ENCODE measurements at regions not wholly inside any gene's neighbourhood (a gene's known extent, or its start where the extent isn't known, plus 50 kb on each side); places are given as distances from the start of the nearest gene placed in this dataset.

- Histone ChIP-seq H2AFZ (no peak overlapping the region), H3K79me2 (replicated peaks; ENCODE audit: insufficient read depth) (peaks cover 33% of the 10 kb centered on the region), H3K4me1 (ENCODE audit: insufficient read depth) (peaks cover 32% of the 10 kb centered on the region), H3K27ac (ENCODE audit: low read depth) (no peak overlapping the region), H3K36me3 (ENCODE audit: insufficient read depth) (no peaks in the 10 kb centered on the region), H3F3A (replicated peaks; ENCODE audit: low read depth) (peaks cover 9% of the 10 kb centered on the region; the same call in 1 of the 2 replicates), H3K4me3 (no peak overlapping the region), H3K9me2 (ENCODE audit: insufficient read depth) (no peaks in the 10 kb centered on the region), H3K27me3 (ENCODE audit: insufficient read depth) (peaks cover 17% of the 10 kb centered on the region), H3K4me2 (peak overlapping the region; percentile 75), H4K20me1 (replicated peaks; ENCODE audit: insufficient read depth) (peaks cover 29% of the 10 kb centered on the region)
- peaks cover 11% of the 10 kb centered on the region for H3K36me3 Mint-ChIP-seq (ENCODE audit: low read depth)
- H3K27me3 Mint-ChIP-seq (ENCODE audit: insufficient read depth, low read depth, poor library complexity) = peaks cover 28% of the 10 kb centered on the region
- DNase-seq (ENCODE audit: low spot score) (no peak), ATAC-seq (no peak; the same call in 2 of the 3 replicates)
- peaks cover 34% of the 10 kb centered on the region for H3K4me1 Mint-ChIP-seq
- TF ChIP-seq STAT1 (IDR thresholded peaks at IDR 0.05; ENCODE audit: unreplicated experiment) = no peak
- no peak for TF ChIP-seq NANOG (IDR thresholded peaks at IDR 0.05; ENCODE audit: borderline replicate concordance)
- TF ChIP-seq CTCF (conservative IDR thresholded peaks at IDR 0.05; ENCODE audit: low read depth in 2 of 2) = no peak
- no peak for TF ChIP-seq JUNB (IDR thresholded peaks at IDR 0.05; ENCODE audit: unreplicated experiment)
- TF ChIP-seq, protein P1, sequence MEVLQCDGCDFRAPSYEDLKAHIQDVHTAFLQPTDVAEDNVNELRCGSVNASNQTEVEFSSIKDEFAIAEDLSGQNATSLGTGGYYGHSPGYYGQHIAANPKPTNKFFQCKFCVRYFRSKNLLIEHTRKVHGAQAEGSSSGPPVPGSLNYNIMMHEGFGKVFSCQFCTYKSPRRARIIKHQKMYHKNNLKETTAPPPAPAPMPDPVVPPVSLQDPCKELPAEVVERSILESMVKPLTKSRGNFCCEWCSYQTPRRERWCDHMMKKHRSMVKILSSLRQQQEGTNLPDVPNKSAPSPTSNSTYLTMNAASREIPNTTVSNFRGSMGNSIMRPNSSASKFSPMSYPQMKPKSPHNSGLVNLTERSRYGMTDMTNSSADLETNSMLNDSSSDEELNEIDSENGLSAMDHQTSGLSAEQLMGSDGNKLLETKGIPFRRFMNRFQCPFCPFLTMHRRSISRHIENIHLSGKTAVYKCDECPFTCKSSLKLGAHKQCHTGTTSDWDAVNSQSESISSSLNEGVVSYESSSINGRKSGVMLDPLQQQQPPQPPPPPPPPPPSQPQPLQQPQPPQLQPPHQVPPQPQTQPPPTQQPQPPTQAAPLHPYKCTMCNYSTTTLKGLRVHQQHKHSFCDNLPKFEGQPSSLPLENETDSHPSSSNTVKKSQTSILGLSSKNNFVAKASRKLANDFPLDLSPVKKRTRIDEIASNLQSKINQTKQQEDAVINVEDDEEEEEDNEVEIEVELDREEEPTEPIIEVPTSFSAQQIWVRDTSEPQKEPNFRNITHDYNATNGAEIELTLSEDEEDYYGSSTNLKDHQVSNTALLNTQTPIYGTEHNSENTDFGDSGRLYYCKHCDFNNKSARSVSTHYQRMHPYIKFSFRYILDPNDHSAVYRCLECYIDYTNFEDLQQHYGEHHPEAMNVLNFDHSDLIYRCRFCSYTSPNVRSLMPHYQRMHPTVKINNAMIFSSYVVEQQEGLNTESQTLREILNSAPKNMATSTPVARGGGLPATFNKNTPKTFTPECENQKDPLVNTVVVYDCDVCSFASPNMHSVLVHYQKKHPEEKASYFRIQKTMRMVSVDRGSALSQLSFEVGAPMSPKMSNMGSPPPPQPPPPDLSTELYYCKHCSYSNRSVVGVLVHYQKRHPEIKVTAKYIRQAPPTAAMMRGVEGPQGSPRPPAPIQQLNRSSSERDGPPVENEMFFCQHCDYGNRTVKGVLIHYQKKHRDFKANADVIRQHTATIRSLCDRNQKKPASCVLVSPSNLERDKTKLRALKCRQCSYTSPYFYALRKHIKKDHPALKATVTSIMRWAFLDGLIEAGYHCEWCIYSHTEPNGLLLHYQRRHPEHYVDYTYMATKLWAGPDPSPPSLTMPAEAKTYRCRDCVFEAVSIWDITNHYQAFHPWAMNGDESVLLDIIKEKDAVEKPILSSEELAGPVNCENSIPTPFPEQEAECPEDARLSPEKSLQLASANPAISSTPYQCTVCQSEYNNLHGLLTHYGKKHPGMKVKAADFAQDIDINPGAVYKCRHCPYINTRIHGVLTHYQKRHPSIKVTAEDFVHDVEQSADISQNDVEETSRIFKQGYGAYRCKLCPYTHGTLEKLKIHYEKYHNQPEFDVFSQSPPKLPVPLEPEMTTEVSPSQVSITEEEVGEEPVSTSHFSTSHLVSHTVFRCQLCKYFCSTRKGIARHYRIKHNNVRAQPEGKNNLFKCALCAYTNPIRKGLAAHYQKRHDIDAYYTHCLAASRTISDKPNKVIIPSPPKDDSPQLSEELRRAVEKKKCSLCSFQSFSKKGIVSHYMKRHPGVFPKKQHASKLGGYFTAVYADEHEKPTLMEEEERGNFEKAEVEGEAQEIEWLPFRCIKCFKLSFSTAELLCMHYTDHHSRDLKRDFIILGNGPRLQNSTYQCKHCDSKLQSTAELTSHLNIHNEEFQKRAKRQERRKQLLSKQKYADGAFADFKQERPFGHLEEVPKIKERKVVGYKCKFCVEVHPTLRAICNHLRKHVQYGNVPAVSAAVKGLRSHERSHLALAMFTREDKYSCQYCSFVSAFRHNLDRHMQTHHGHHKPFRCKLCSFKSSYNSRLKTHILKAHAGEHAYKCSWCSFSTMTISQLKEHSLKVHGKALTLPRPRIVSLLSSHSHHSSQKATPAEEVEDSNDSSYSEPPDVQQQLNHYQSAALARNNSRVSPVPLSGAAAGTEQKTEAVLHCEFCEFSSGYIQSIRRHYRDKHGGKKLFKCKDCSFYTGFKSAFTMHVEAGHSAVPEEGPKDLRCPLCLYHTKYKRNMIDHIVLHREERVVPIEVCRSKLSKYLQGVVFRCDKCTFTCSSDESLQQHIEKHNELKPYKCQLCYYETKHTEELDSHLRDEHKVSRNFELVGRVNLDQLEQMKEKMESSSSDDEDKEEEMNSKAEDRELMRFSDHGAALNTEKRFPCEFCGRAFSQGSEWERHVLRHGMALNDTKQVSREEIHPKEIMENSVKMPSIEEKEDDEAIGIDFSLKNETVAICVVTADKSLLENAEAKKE (CRISPR knock-in tag; IDR thresholded peaks at IDR 0.05) = no peak
- TF ChIP-seq, protein P2, sequence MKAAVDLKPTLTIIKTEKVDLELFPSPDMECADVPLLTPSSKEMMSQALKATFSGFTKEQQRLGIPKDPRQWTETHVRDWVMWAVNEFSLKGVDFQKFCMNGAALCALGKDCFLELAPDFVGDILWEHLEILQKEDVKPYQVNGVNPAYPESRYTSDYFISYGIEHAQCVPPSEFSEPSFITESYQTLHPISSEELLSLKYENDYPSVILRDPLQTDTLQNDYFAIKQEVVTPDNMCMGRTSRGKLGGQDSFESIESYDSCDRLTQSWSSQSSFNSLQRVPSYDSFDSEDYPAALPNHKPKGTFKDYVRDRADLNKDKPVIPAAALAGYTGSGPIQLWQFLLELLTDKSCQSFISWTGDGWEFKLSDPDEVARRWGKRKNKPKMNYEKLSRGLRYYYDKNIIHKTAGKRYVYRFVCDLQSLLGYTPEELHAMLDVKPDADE (IDR thresholded peaks at IDR 0.05) = no peak
- no peak for TF ChIP-seq ZNF114 (CRISPR knock-in tag; IDR thresholded peaks at IDR 0.05)
- TF ChIP-seq POLR2AphosphoS5 (IDR thresholded peaks at IDR 0.05; ENCODE audit: low read depth) = no peak
- no peak for TF ChIP-seq REST (IDR thresholded peaks at IDR 0.05; ENCODE audit: unreplicated experiment)
- no peak for TF ChIP-seq EZH2phosphoT487 (IDR thresholded peaks at IDR 0.05; ENCODE audit: unreplicated experiment)
- TF ChIP-seq ZNF331 (CRISPR knock-in tag; IDR thresholded peaks at IDR 0.05; ENCODE audit: low read depth) = no peak
- TF ChIP-seq CREB1 (CRISPR knock-in tag; IDR thresholded peaks at IDR 0.05; ENCODE audit: low read depth) = no peak
- TF ChIP-seq EZH2 (IDR thresholded peaks at IDR 0.05; ENCODE audit: low read depth, unreplicated experiment) = no peak
- H3K9me3 Mint-ChIP-seq = no peaks in the 10 kb centered on the region
- H3K4me3 Mint-ChIP-seq = peak overlapping the region; percentile 74; the same call in 2 of the 3 replicates
- no peak overlapping the region for H3K27ac Mint-ChIP-seq
These were observed 399.8 kb downstream of the SHQ1 start for GRCh38 chr3:72448375-72448823.
